Left lung (tissue), 4 donors: ENCODE measurements at regions not wholly inside any gene's neighbourhood (a gene's known extent, or its start where the extent isn't known, plus 50 kb on each side); places are given as distances from the start of the nearest gene placed in this dataset.
A peak's percentile ranks its signal among the peaks of the same experiment; 100 is the strongest.

ENCODE experiments used
- ATAC-seq: fragments of 200-7000 bp; cut with Tn5 transposase; one replicate; pipeline ENCODE4 v1.9.1; 2020; ENCODE audit warnings: moderate library complexity
- DNase-seq, 4 donors: peaks; one replicate each; pipeline ENCODE4 v3.0.0-alpha.2; 2013 to 2020
- H3K27ac ChIP-seq, 2 donors: fragments of 200-600 bp; sonication (generic) in 1 of 2; one replicate each; pipeline versions ENCODE4 v1.5.0 to v1.8.0; 2020 to 2021
- H3K27me3 ChIP-seq, 2 donors: fragments of 200-600 bp; sonication (generic) in 1 of 2; one replicate each; pipeline versions ENCODE4 v1.5.0 to v1.8.0; 2020 to 2021
- H3K36me3 ChIP-seq, 2 donors: fragments of 200-600 bp; sonication (generic) in 1 of 2; one replicate each; pipeline versions ENCODE4 v1.5.0 to v1.8.0; 2020 to 2021
- H3K4me1 ChIP-seq, 2 donors: fragments of 200-600 bp; one replicate each; pipeline ENCODE4 v1.8.0; 2021
- H3K4me3 ChIP-seq, 2 donors: fragments of 200-600 bp; sonication (generic) in 1 of 2; one replicate each; pipeline versions ENCODE4 v1.5.0 to v1.8.0; 2020 to 2021; ENCODE audit warnings: mild to moderate bottlenecking in 1 of 2
- H3K9me3 ChIP-seq, 2 donors: fragments of 200-600 bp; sonication (generic) in 1 of 2; one replicate each; pipeline versions ENCODE4 v1.5.0 to v1.8.0; 2020 to 2021
- intact Hi-C, 2 donors: fragments of 100-400 bp; cut with DNase I; formaldehyde crosslinking; loops; one replicate each; pipeline versions ENCODE4 v1.11.2 to v1.14.2; 2022
- TF ChIP-seq, protein P1 (sequence below), 2 donors: fragments of 200-600 bp; sonication (generic) in 1 of 2; IDR thresholded peaks; one replicate each; pipeline versions ENCODE4 v1.5.0 to v1.8.0; 2021; ENCODE audit warnings: antibody characterized with exemption in 2 of 2
- donor health status: DM: no; HTN: yes; CAD: no.
- donor health status: DM: no; HTN: no; CAD: no.

DNA sequence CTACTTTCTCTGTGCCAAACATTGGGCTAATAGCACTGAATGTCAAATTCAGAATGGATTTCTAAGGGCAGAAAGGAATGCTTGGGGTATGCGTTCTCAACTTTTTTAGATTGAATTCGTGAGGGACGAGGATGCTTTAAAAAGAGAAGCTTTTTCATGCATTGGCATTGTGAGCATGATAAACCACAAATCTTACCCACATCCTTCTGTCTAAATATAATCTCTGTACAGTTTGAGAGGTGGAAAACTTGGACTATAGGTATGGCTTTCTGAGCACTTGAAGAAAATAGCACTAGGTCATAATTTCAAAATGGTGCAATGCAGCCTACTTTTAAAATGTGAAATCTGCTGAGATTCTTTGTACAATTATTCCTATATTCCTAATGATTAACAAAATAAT is 71.4 kb upstream of the HHIP start:
- DNase-seq = no peak
- intact Hi-C loops = no loop called here
- Histone ChIP-seq H3K4me1 (no peaks in the 10 kb centered on the region), H3K27ac (no peak overlapping the region), H3K4me3 (no peak overlapping the region), H3K9me3 (no peaks in the 10 kb centered on the region), H3K27me3 (no peaks in the 10 kb centered on the region), H3K36me3 (no peaks in the 10 kb centered on the region)
- TF ChIP-seq, protein P1, sequence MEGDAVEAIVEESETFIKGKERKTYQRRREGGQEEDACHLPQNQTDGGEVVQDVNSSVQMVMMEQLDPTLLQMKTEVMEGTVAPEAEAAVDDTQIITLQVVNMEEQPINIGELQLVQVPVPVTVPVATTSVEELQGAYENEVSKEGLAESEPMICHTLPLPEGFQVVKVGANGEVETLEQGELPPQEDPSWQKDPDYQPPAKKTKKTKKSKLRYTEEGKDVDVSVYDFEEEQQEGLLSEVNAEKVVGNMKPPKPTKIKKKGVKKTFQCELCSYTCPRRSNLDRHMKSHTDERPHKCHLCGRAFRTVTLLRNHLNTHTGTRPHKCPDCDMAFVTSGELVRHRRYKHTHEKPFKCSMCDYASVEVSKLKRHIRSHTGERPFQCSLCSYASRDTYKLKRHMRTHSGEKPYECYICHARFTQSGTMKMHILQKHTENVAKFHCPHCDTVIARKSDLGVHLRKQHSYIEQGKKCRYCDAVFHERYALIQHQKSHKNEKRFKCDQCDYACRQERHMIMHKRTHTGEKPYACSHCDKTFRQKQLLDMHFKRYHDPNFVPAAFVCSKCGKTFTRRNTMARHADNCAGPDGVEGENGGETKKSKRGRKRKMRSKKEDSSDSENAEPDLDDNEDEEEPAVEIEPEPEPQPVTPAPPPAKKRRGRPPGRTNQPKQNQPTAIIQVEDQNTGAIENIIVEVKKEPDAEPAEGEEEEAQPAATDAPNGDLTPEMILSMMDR (IDR thresholded peaks at IDR 0.05) = no peak
- ATAC-seq = no peak

DNA sequence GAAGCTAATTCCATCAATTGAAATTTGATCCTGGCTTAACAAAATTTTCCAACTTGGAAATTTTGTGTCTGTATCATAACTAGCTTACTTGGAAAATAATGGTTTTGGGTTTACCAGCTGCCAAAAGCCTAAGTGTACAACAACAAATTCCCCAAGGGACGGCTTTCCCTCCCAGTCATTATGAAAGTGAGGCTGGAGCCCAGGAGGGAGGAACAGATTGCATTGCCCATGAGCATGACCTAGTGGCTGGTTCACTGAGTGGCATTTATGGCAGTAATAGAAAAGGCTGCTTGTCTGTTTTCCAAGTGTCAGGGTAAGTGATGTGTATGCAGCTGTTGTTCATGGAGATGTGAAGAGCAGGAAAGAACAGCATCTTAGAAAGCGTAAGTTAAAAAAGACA is 70.8 kb upstream of the HHIP start:
- no peaks in the 10 kb centered on the region for H3K9me3 ChIP-seq
- DNase-seq = no peak
- TF ChIP-seq, protein P1 (IDR thresholded peaks at IDR 0.05) = no peak
- no peak overlapping the region for H3K27ac ChIP-seq
- no peaks in the 10 kb centered on the region for H3K36me3 ChIP-seq
- no peaks in the 10 kb centered on the region for H3K27me3 ChIP-seq
- peak; percentile 84 for ATAC-seq
- no peaks in the 10 kb centered on the region for H3K4me1 ChIP-seq
- H3K4me3 ChIP-seq = no peak overlapping the region
- intact Hi-C loops = no loop called here

DNA sequence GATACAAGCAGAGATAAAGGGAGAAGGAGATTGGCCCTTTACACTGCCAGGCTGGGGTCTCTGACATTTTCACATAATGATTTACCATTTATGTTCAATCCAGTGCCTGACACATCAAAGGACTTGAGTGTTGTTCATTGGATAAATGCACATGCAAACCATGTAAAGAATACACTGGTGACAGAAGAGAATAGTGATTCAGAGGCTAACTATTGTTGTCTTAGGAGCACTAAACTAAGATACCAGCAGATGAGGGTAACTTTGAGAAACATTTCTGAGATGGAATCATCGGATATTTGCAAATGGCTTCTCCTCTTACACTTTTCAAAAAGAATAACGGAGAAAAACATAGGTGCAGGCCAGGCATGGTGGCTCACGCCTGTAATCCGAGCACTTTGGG is 67.3 kb upstream of the HHIP start:
- H3K4me3 ChIP-seq = no peak overlapping the region
- H3K36me3 ChIP-seq = no peaks in the 10 kb centered on the region
- ATAC-seq (no peak), DNase-seq (no peak)
- intact Hi-C loops = no loop called here
- H3K27me3 ChIP-seq = no peaks in the 10 kb centered on the region
- TF ChIP-seq, protein P1 (IDR thresholded peaks at IDR 0.05) = no peak
- H3K4me1 ChIP-seq = no peaks in the 10 kb centered on the region
- H3K9me3 ChIP-seq = no peaks in the 10 kb centered on the region
- H3K27ac ChIP-seq = no peak overlapping the region

DNA sequence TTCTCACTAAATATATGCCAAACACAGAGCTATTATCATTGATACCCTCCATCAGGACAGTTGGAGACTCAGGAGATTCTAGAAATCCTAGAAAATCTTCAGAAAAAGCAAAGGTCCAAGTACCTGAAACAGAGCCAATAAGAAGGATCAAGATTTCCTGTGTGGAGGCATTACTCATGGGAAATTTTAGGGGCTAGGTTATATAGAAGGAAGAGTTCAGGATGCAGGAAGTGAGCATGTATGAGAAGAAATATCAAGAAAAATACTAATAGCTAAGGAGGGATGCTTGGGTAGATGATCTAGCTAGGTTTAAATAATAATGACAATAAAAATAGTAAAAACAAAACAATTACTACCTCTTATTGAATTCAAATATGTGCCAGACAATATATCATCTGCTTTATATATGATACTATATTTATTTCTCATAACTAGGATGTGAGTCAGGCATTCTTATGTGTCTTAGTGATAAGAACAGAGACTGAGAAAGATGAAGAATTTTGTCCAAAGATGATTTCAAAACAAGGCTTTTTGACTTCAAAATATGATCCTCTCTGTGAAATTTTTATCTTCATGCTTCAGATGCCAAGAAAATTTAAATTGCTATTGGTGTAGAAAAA is 66.4 kb upstream of the HHIP start:
- ATAC-seq (no peak), DNase-seq (no peak)
- TF ChIP-seq, protein P1 (IDR thresholded peaks at IDR 0.05) = no peak
- H3K9me3 ChIP-seq = no peaks in the 10 kb centered on the region
- no peak overlapping the region for H3K27ac ChIP-seq
- no peaks in the 10 kb centered on the region for H3K27me3 ChIP-seq
- intact Hi-C loops = no loop called here
- H3K36me3 ChIP-seq = no peaks in the 10 kb centered on the region
- H3K4me3 ChIP-seq = no peak overlapping the region
- H3K4me1 ChIP-seq = no peaks in the 10 kb centered on the region

DNA sequence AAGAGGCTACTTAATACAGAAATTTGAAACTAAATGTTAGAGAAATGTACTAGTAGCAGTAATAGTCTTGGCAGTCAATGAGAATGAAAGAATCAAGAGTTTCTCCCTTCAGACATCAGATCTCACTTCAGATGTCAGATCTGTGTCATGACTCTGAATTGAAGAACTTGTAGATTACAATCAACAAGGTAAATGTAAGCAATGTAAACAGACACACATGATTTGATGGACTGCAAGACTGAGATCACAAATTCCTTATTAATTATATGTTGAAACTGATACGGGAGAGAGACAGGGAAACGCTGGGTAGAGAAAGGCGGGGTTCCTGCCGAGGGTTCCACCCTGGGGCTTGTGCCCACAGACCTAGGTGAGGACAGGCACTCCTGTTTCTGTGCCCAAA is 65.5 kb upstream of the HHIP start:
- TF ChIP-seq, protein P1 (IDR thresholded peaks at IDR 0.05) = no peak
- Histone ChIP-seq H3K27me3 (no peaks in the 10 kb centered on the region), H3K4me3 (no peak overlapping the region), H3K9me3 (no peaks in the 10 kb centered on the region), H3K27ac (no peak overlapping the region), H3K36me3 (no peaks in the 10 kb centered on the region), H3K4me1 (no peaks in the 10 kb centered on the region)
- intact Hi-C loops = no loop called here
- DNase-seq = no peak
- ATAC-seq = no peak
